Fibroblast of lung (primary cell): ENCODE measurements at regions not wholly inside any gene's neighbourhood (a gene's known extent, or its start where the extent isn't known, plus 50 kb on each side); places are given as distances from the start of the nearest gene placed in this dataset.

ENCODE experiments used
- EZH2 ChIP-seq: IDR thresholded peaks from 2 replicates; pipeline ENCODE4 v1.5.1; 2012; ENCODE audit warnings: low read length, control low read depth, mild to moderate bottlenecking; ENCODE audit errors: missing control alignments
- TF ChIP-seq, protein P1 (sequence below), 2 donors: IDR thresholded peaks in 1 of 2; conservative IDR thresholded peaks in 1 of 2; 1 replicate in 1 of 2; 2 replicates in 1 of 2; pipeline ENCODE4 v1.5.1; 2011 to 2012; ENCODE audit warnings: low read length in 2 of 2, control low read depth in 1 of 2, inconsistent platforms in 1 of 2, low read depth in 1 of 2, mild to moderate bottlenecking in 1 of 2

DNA sequence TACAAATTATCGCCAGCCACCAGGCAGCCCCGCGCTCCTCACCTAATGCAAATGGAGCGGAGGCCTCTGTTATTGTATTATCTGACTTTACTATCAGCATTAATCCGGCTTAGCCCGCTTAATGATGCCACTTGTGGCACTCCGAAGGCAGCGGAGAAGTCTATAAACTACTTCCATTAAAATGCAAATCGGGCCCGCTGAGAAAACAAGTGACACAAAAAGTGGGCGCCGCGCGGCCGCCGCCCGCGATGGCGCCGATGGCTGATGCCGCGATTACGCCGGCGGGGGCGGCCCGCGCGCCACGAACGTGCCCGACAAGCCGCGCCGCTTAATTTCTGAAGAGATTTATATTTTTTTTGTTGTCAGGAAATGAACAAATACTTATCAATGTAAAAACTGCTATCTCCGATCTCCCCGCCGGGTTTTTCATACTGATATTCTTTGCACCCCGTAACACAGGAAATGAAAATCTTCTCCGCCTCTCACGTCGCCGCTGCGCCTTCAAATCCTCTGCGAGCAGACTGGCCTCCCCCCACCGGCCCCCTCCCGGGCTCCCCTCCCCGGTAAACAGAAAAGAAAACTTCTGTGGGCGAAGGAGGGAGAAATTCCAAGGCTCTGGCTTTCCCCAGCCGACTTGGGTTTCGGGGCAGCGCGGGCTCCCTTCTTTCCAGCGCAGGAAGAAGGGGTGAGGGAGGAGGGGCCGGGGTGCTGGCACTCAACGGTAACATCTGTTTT is 221.8 kb downstream of the INSIG2 start:
- TF ChIP-seq, protein P1, sequence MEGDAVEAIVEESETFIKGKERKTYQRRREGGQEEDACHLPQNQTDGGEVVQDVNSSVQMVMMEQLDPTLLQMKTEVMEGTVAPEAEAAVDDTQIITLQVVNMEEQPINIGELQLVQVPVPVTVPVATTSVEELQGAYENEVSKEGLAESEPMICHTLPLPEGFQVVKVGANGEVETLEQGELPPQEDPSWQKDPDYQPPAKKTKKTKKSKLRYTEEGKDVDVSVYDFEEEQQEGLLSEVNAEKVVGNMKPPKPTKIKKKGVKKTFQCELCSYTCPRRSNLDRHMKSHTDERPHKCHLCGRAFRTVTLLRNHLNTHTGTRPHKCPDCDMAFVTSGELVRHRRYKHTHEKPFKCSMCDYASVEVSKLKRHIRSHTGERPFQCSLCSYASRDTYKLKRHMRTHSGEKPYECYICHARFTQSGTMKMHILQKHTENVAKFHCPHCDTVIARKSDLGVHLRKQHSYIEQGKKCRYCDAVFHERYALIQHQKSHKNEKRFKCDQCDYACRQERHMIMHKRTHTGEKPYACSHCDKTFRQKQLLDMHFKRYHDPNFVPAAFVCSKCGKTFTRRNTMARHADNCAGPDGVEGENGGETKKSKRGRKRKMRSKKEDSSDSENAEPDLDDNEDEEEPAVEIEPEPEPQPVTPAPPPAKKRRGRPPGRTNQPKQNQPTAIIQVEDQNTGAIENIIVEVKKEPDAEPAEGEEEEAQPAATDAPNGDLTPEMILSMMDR (conservative IDR thresholded peaks at IDR 0.05 in 1 of 2, IDR thresholded peaks at IDR 0.05 in 1 of 2; ENCODE audit: low read depth in 1 of 2, low read length in 2 of 2): no peak
- TF ChIP-seq EZH2: no peak
